WI38 (cell line): ENCODE measurements at regions not wholly inside any gene's neighbourhood (a gene's known extent, or its start where the extent isn't known, plus 50 kb on each side); places are given as distances from the start of the nearest gene placed in this dataset.

Source experiments
- H3K4me3 ChIP-seq: 2 replicates; pipeline ENCODE4 v1.5.1; 2011; ENCODE audit warnings: low read depth, mild to moderate bottlenecking, control low read depth, low read length
- TF ChIP-seq, protein P1 (sequence below): IDR thresholded peaks from 2 replicates; pipeline ENCODE4 v1.5.1; 2012; ENCODE audit warnings: low read depth, mild to moderate bottlenecking, control low read depth, low read length

DNA sequence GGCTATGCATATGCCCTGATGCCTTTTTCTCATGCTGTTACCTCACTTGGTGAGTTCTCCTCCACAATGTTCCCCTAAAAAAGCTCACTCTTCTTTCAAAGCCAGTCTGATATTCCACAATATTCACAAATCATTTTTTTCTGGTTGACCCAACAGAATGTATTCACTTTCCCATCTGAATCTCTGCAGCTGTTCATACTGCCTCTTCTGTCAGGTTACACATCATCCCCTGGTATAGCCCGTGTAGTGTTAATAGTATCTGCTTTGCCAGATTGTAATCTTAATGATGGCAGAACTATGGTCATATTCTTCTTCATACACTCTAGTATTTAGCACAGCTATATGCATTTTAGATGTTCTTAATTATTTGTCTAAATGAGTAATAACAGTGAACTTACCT is 544.3 kb downstream of the EFNB2 start:
- TF ChIP-seq, protein P1, sequence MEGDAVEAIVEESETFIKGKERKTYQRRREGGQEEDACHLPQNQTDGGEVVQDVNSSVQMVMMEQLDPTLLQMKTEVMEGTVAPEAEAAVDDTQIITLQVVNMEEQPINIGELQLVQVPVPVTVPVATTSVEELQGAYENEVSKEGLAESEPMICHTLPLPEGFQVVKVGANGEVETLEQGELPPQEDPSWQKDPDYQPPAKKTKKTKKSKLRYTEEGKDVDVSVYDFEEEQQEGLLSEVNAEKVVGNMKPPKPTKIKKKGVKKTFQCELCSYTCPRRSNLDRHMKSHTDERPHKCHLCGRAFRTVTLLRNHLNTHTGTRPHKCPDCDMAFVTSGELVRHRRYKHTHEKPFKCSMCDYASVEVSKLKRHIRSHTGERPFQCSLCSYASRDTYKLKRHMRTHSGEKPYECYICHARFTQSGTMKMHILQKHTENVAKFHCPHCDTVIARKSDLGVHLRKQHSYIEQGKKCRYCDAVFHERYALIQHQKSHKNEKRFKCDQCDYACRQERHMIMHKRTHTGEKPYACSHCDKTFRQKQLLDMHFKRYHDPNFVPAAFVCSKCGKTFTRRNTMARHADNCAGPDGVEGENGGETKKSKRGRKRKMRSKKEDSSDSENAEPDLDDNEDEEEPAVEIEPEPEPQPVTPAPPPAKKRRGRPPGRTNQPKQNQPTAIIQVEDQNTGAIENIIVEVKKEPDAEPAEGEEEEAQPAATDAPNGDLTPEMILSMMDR = no peak
- H3K4me3 ChIP-seq = no peak overlapping the region

DNA sequence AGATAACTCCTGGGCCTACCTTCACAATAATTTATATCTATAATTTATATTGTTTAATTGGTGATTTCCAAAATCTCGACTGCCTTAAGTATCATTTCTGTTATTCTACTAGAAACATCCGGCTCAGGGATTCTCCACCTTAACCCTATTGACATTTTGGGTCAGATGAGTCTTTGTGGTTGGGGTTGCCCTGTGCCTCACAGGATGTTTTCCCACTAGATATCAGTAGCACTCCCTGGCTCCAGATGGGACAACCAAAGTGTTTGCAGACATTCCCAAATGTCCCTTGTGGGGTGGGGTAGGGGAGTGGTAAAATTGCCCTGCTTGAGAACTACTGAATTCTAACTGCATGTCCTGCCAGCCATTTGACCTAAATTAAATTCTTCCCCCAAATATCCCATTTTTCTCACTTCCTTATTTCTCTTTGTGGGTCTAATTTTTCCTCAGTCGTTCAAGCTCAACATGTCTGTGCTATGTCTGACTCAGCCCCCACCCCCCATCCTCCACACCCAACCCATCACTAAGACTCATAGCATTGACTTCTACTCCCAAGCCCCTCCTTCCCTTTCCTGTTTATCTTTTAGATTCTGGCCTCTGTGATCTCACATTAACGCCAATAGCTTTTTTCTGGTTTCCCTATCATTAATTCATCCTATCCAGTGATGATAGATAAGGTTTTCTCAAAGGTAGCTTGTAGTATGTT is 545.1 kb downstream of the EFNB2 start:
- TF ChIP-seq, protein P1 = no peak
- no peak overlapping the region for H3K4me3 ChIP-seq

DNA sequence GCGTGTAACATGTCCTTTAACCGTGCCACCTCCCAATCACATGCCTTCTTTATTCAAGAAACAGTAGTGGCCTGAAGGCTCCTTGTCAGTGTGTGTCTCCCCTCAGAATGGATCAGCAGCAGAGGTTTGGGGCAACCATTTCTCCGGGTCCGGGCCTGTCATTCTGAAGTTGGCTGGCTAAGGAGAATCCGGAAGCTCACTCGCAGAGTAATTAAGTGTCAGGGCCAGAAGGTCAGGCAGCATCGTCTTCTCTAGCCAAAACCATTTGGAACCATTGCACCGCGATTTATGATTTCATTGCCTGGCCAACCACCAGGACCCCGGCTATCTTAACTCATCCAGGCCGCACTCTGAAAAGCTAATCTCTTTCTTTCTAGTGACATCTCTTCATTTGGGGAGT is 550.8 kb downstream of the EFNB2 start:
- no peak overlapping the region for H3K4me3 ChIP-seq
- TF ChIP-seq, protein P1 = no peak

DNA sequence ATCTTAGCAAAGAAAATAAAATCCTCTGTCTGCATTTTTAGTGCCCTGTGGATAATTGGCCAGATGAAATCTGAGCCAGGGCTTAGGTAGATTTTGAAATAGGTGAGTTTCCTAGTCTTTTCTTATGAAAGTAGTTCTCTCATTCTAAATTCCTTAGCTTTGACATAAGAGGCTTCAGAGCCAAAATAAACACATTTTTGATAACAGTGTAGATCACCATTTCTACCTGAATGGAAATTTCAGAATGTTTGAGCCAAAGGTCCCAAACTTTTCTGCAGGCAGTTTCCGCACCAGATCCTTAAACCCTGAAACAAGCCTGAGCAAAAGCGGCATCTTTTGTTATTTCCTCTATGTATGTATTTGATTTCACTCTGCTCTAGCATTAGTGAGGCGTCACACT is 551.2 kb downstream of the EFNB2 start:
- TF ChIP-seq, protein P1 = no peak
- H3K4me3 ChIP-seq = no peak overlapping the region

DNA sequence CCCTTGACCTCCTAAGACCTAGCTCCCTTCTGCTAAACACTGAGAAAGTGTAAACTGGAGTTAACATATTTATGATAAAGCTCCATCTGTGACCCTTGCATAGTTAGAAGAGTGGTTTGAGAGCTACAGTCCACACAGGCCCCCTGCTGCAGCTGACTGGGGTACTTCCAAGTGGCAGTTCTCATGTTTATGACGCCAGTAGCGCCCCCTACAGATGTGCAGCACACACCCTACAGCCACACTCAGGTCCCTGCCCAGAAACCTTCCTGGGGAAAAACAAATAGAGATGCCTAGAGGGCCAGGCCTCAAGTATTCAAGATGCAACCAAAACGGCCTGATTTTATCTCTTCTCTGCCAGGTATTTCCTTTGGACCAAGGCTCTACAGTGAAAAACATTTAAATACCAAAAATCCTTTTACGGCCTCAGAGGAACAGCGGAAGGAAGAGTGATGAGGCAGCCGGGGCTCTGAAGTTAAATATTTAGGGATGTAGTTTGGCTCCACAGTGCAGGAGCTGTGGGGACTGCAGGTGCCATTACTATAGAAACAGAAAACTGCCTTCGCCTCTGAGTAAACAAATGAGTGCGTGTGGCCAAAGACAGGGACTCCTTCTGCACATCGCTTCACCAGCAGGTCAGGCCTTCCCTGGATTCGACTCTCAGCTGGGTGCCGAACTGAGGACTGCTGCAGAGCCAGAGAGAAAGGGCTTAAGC is 553.1 kb downstream of the EFNB2 start:
- no peak overlapping the region for H3K4me3 ChIP-seq
- TF ChIP-seq, protein P1 = no peak

DNA sequence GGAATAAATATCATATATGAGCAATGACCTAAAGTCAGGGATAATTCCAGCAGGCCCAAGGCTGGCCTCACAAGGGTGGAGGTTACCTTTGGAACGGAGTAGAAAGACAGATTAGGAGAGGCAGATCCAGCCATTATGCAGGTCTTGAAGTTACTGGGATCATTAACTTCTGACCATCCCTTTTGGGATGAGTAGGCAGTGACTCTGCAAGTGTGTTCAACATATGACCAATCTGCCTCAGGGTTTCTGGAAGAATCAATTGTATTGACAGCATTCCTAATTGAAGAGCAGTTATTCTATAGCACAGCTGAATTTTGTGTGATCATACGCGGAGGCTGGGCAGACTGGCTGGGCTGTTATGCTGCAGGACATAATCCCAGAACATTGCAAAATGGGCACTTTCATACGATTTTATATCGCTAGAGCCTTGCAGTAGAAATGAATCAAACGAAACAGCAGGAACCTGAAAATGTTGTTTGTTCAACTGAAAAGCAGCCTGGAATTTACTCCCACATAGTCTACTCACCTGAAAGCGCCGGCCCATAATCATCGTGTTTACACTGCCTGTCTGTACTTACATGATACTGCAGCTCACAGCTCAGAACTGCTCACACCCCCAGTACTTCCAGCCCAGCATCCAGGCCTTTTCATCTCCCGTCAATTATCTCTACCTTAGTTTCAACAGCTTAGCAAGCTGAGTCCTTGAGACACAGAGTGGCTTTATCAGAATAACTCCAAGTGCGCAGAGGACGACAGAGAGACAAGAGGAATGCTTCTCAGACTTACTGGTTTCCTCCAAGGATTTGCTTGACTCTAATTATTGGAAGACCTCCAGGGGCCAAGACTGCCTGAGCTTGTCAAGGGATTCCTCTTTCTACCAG is 556.1 kb downstream of the EFNB2 start:
- TF ChIP-seq, protein P1 = no peak
- H3K4me3 ChIP-seq = no peak overlapping the region
